Upper lobe of left lung (tissue), 4 donors: ENCODE measurements at regions not wholly inside any gene's neighbourhood (a gene's known extent, or its start where the extent isn't known, plus 50 kb on each side); places are given as distances from the start of the nearest gene placed in this dataset.

Experiments
- EP300 ChIP-seq, 4 donors: sonication (generic); formaldehyde crosslinking; IDR thresholded peaks; one replicate each; pipeline ENCODE4 v1.5.1; 2017; ENCODE audit warnings: antibody characterized with exemption in 4 of 4, control low read depth in 2 of 4
- POLR2A ChIP-seq, 4 donors: fragments of 450-650 bp; IDR thresholded peaks; one replicate each; pipeline ENCODE4 v1.5.1; 2016 to 2017; ENCODE audit warnings: antibody characterized with exemption in 4 of 4, mild to moderate bottlenecking in 2 of 4
- TF ChIP-seq, protein P1 (sequence below), 6 experiments: fragments of 450-650 bp in 4 of 6; fragments of 200-600 bp in 2 of 6; sonication (generic) in 2 of 6; IDR thresholded peaks; one replicate each; pipeline ENCODE4 v1.5.1; 2016 to 2019; ENCODE audit warnings: antibody characterized with exemption in 6 of 6

- TF ChIP-seq, protein P1, sequence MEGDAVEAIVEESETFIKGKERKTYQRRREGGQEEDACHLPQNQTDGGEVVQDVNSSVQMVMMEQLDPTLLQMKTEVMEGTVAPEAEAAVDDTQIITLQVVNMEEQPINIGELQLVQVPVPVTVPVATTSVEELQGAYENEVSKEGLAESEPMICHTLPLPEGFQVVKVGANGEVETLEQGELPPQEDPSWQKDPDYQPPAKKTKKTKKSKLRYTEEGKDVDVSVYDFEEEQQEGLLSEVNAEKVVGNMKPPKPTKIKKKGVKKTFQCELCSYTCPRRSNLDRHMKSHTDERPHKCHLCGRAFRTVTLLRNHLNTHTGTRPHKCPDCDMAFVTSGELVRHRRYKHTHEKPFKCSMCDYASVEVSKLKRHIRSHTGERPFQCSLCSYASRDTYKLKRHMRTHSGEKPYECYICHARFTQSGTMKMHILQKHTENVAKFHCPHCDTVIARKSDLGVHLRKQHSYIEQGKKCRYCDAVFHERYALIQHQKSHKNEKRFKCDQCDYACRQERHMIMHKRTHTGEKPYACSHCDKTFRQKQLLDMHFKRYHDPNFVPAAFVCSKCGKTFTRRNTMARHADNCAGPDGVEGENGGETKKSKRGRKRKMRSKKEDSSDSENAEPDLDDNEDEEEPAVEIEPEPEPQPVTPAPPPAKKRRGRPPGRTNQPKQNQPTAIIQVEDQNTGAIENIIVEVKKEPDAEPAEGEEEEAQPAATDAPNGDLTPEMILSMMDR (IDR thresholded peaks at IDR 0.05): no peak
- TF ChIP-seq POLR2A (IDR thresholded peaks at IDR 0.05) (no peak), EP300 (IDR thresholded peaks at IDR 0.05) (no peak)
These were observed 377.7 kb downstream of the PRR16 start for GRCh38 chr5:120841830-120842229.
